Lung (tissue), 11 donors: ENCODE measurements at regions not wholly inside any gene's neighbourhood (a gene's known extent, or its start where the extent isn't known, plus 50 kb on each side); places are given as distances from the start of the nearest gene placed in this dataset.

Source experiments
- ATAC-seq: fragments of 200-7000 bp; cut with Tn5 transposase; one replicate; pipeline ENCODE4 v1.9.1; 2020; ENCODE audit warnings: moderate number of reproducible peaks; ENCODE audit not compliant: insufficient read depth, low FRiP score
- DNase-seq, 3 donors: peaks; one replicate each; pipeline ENCODE4 v3.0.0-alpha.2; 2013 to 2017
- H3K27ac ChIP-seq, 2 donors: one replicate each; pipeline ENCODE4 v1.5.1; 2013; ENCODE audit warnings: mild to moderate bottlenecking in 2 of 2, moderate library complexity in 2 of 2, control low read depth in 1 of 2, inconsistent platforms in 1 of 2, low read depth in 1 of 2, low read length in 1 of 2
- H3K27me3 ChIP-seq, 3 donors: one replicate each; pipeline ENCODE4 v1.5.1; 2013; ENCODE audit warnings: low read length in 2 of 3; ENCODE audit not compliant: control insufficient read depth in 3 of 3, insufficient read depth in 3 of 3
- H3K36me3 ChIP-seq, 4 donors: one replicate each; pipeline ENCODE4 v1.5.1; 2013; ENCODE audit warnings: low read length in 4 of 4, mild to moderate bottlenecking in 1 of 4, moderate library complexity in 1 of 4; ENCODE audit not compliant: control insufficient read depth in 4 of 4, insufficient read depth in 4 of 4
- H3K4me1 ChIP-seq, 5 donors: one replicate each; pipeline ENCODE4 v1.5.1; 2013; ENCODE audit warnings: low read length in 5 of 5, mild to moderate bottlenecking in 2 of 5, moderate library complexity in 1 of 5; ENCODE audit not compliant: control insufficient read depth in 5 of 5, insufficient read depth in 5 of 5
- H3K4me3 ChIP-seq: one replicate; pipeline ENCODE4 v1.5.1; 2013; ENCODE audit warnings: mild to moderate bottlenecking, control low read depth, moderate library complexity
- H3K9ac ChIP-seq, 2 donors: one replicate each; pipeline ENCODE4 v1.5.1; 2013; ENCODE audit warnings: low read length in 2 of 2, control low read depth in 1 of 2; ENCODE audit not compliant: insufficient read depth in 1 of 2
- H3K9me3 ChIP-seq, 4 donors: one replicate each; pipeline ENCODE4 v1.5.1; 2013; ENCODE audit warnings: low read length in 3 of 4, mild to moderate bottlenecking in 1 of 4, moderate library complexity in 1 of 4; ENCODE audit not compliant: control insufficient read depth in 4 of 4, insufficient read depth in 3 of 4
- CTCF ChIP-seq: IDR thresholded peaks from 2 replicates; pipeline ENCODE4 v1.5.1; 2012; ENCODE audit warnings: mild to moderate bottlenecking; ENCODE audit errors: control extremely low read depth, extremely low read depth
- WGBS, 2 donors: extraction: QIAGEN DNeasy Blood & Tissue Kit; methylation state at CpG; one replicate each; pipeline ENCODE4 v1.1.7; 2013; 5-methylcytosine and 5-hydroxymethylcytosine counted together
- donor health status: control.
- donor health status: control.
- donor health status: Bipolar disorder and iron deficiency.
- donor health status: healthy.
- donor health status: DM: yes; HTN: yes; CAD: no.

- Histone ChIP-seq H3K9ac (no peak overlapping the region), H3K36me3 (no peaks in the 10 kb centered on the region), H3K27ac (no peak overlapping the region), H3K4me3 (no peak overlapping the region), H3K9me3 (no peaks in the 10 kb centered on the region), H3K4me1 (peaks cover 0 to 19% (median 4%) of the 10 kb centered on the region in 5 donors), H3K27me3 (no peaks in the 10 kb centered on the region)
- TF ChIP-seq CTCF, result no peak
- no peak for ATAC-seq
- 83 to 84% methylated on average over 19 of the region's 19 CpGs for WGBS, 2 donors
- DNase-seq, result no peak
Observed at GRCh38 chr22:48316257-48317250, 1511.1 kb downstream of the BRD1 start.

- Histone ChIP-seq H3K4me1 (peaks cover 0 to 11% (median 0%) of the 10 kb centered on the region in 5 donors), H3K36me3 (no peaks in the 10 kb centered on the region), H3K27ac (no peak overlapping the region), H3K4me3 (no peak overlapping the region), H3K9ac (no peak overlapping the region), H3K27me3 (no peaks in the 10 kb centered on the region), H3K9me3 (peaks cover 0 to 3% (median 0%) of the 10 kb centered on the region in 4 donors)
- WGBS, 2 donors, result 89 to 92% methylated on average over 23 of the region's 23 CpGs
- no peak for DNase-seq
- ATAC-seq, result peak; percentile 27
- TF ChIP-seq CTCF, result no peak
Observed at GRCh38 chr22:48315439-48316256, 1512.0 kb downstream of the BRD1 start.

- H3K4me3 ChIP-seq, result no peak overlapping the region
- H3K36me3 ChIP-seq, result no peaks in the 10 kb centered on the region
- no peaks in the 10 kb centered on the region for H3K27me3 ChIP-seq
- peaks cover 0 to 5% (median 0%) of the 10 kb centered on the region in 4 donors for H3K9me3 ChIP-seq
- DNase-seq, result peak in 1 of 3 donors; percentile 40
- H3K27ac ChIP-seq, result no peak overlapping the region
- peaks cover 0 to 18% (median 3%) of the 10 kb centered on the region in 5 donors for H3K4me1 ChIP-seq
- 51 to 67% methylated on average over 6 of the region's 6 CpGs for WGBS, 2 donors
- no peak overlapping the region for H3K9ac ChIP-seq
- no peak for ATAC-seq
- TF ChIP-seq CTCF, result no peak
Observed at GRCh38 chr22:48314073-48314472, 1513.6 kb downstream of the BRD1 start.
